ENCODE measurements at regions not wholly inside any gene's neighbourhood (a gene's known extent, or its start where the extent isn't known, plus 50 kb on each side); places are given as distances from the start of the nearest gene placed in this dataset.

GRCh38 chr5:93294199-93294598, 286.8 kb downstream of the NR2F1-AS1 start:
- DNase-seq: no peak
- no peaks in the 10 kb centered on the region for H3K9me3 Mint-ChIP-seq (ENCODE audit: low read depth)
- no peaks in the 10 kb centered on the region for H3K4me1 Mint-ChIP-seq
- intact Hi-C loops (cut with DNase I, micrococcal nuclease): no loop called here
- H3K27me3 Mint-ChIP-seq: no peaks in the 10 kb centered on the region
- H3K27ac Mint-ChIP-seq: no peak overlapping the region
- no peaks in the 10 kb centered on the region for H3K36me3 Mint-ChIP-seq (ENCODE audit: low read depth)
- CTCF ChIA-PET: no interaction called here
- no peak for ATAC-seq
- POLR2A ChIA-PET: no interaction called here
- H3K4me3 Mint-ChIP-seq: no peak overlapping the region

GRCh38 chr5:93289942-93290341, 291.1 kb downstream of the NR2F1-AS1 start:
- Mint-ChIP-seq H3K9me3 (ENCODE audit: low read depth) (peaks cover 7% of the 10 kb centered on the region), H3K36me3 (ENCODE audit: low read depth) (no peaks in the 10 kb centered on the region), H3K27ac (no peak overlapping the region), H3K4me3 (no peak overlapping the region), H3K27me3 (no peaks in the 10 kb centered on the region), H3K4me1 (no peaks in the 10 kb centered on the region)
- CTCF ChIA-PET: no interaction called here
- DNase-seq (no peak), ATAC-seq (no peak)
- intact Hi-C loops (cut with DNase I, micrococcal nuclease): no loop called here
- POLR2A ChIA-PET: no interaction called here

GRCh38 chr5:93285461-93285860, 295.6 kb downstream of the NR2F1-AS1 start:
- Mint-ChIP-seq H3K27me3 (no peaks in the 10 kb centered on the region), H3K27ac (no peak overlapping the region), H3K4me1 (no peaks in the 10 kb centered on the region), H3K9me3 (ENCODE audit: low read depth) (peaks cover 7% of the 10 kb centered on the region), H3K36me3 (ENCODE audit: low read depth) (no peaks in the 10 kb centered on the region), H3K4me3 (no peak overlapping the region)
- no peak for ATAC-seq
- CTCF ChIA-PET: no interaction called here
- intact Hi-C loops (cut with DNase I, micrococcal nuclease): no loop called here
- DNase-seq: no peak
- POLR2A ChIA-PET: no interaction called here

GRCh38 chr5:93281980-93282772, 298.8 kb downstream of the NR2F1-AS1 start:
- Mint-ChIP-seq H3K36me3 (ENCODE audit: low read depth) (no peaks in the 10 kb centered on the region), H3K4me1 (no peaks in the 10 kb centered on the region), H3K4me3 (no peak overlapping the region), H3K27me3 (no peaks in the 10 kb centered on the region), H3K27ac (no peak overlapping the region), H3K9me3 (ENCODE audit: low read depth) (peaks cover 7% of the 10 kb centered on the region)
- ATAC-seq (no peak), DNase-seq (no peak)
- CTCF ChIA-PET: no interaction called here
- POLR2A ChIA-PET: no interaction called here
- intact Hi-C loops (cut with DNase I, micrococcal nuclease): no loop called here

GRCh38 chr5:93280518-93280917, 300.5 kb downstream of the NR2F1-AS1 start:
- no peak for ATAC-seq
- intact Hi-C loops (cut with DNase I, micrococcal nuclease): no loop called here
- no peak for DNase-seq
- POLR2A ChIA-PET: no interaction called here
- Mint-ChIP-seq H3K27ac (no peak overlapping the region), H3K4me3 (no peak overlapping the region), H3K9me3 (ENCODE audit: low read depth) (no peaks in the 10 kb centered on the region), H3K4me1 (no peaks in the 10 kb centered on the region), H3K27me3 (no peaks in the 10 kb centered on the region), H3K36me3 (ENCODE audit: low read depth) (no peaks in the 10 kb centered on the region)
- CTCF ChIA-PET: interaction anchor here (0.6 kb wide), 1 partner anchor 150 kb away, joined by 3 read pairs; no protein-coding TSS in a partner anchor

GRCh38 chr5:93279296-93279963, 301.6 kb downstream of the NR2F1-AS1 start:
- POLR2A ChIA-PET: no interaction called here
- no peaks in the 10 kb centered on the region for H3K9me3 Mint-ChIP-seq (ENCODE audit: low read depth)
- no peak overlapping the region for H3K4me3 Mint-ChIP-seq
- intact Hi-C loops (cut with DNase I, micrococcal nuclease): no loop called here
- H3K27me3 Mint-ChIP-seq: no peaks in the 10 kb centered on the region
- DNase-seq: no peak
- CTCF ChIA-PET: no interaction called here
- H3K36me3 Mint-ChIP-seq (ENCODE audit: low read depth): no peaks in the 10 kb centered on the region
- H3K27ac Mint-ChIP-seq: no peak overlapping the region
- H3K4me1 Mint-ChIP-seq: no peaks in the 10 kb centered on the region
- no peak for ATAC-seq

- POLR2A ChIA-PET: no interaction called here
- ATAC-seq: no peak
- no peaks in the 10 kb centered on the region for H3K4me1 Mint-ChIP-seq
- CTCF ChIA-PET: no interaction called here
- DNase-seq: no peak
- no peak overlapping the region for H3K4me3 Mint-ChIP-seq
- no peak overlapping the region for H3K27ac Mint-ChIP-seq
- H3K36me3 Mint-ChIP-seq (ENCODE audit: low read depth): no peaks in the 10 kb centered on the region
- intact Hi-C loops (cut with DNase I, micrococcal nuclease): no loop called here
- H3K9me3 Mint-ChIP-seq (ENCODE audit: low read depth): no peaks in the 10 kb centered on the region
- no peaks in the 10 kb centered on the region for H3K27me3 Mint-ChIP-seq
Observed at GRCh38 chr5:93278896-93279295, 302.1 kb downstream of the NR2F1-AS1 start.

GRCh38 chr5:93277051-93277450, 304.0 kb downstream of the NR2F1-AS1 start:
- DNase-seq: no peak
- no peak overlapping the region for H3K4me3 Mint-ChIP-seq
- intact Hi-C loops (cut with DNase I, micrococcal nuclease): no loop called here
- no peaks in the 10 kb centered on the region for H3K36me3 Mint-ChIP-seq (ENCODE audit: low read depth)
- no peaks in the 10 kb centered on the region for H3K9me3 Mint-ChIP-seq (ENCODE audit: low read depth)
- POLR2A ChIA-PET: no interaction called here
- CTCF ChIA-PET: no interaction called here
- H3K27me3 Mint-ChIP-seq: no peaks in the 10 kb centered on the region
- no peak overlapping the region for H3K27ac Mint-ChIP-seq
- no peaks in the 10 kb centered on the region for H3K4me1 Mint-ChIP-seq
- no peak for ATAC-seq

GRCh38 chr5:93275376-93275775, 305.6 kb downstream of the NR2F1-AS1 start:
- H3K36me3 Mint-ChIP-seq (ENCODE audit: low read depth): no peaks in the 10 kb centered on the region
- intact Hi-C loops (cut with DNase I, micrococcal nuclease): no loop called here
- POLR2A ChIA-PET: no interaction called here
- no peaks in the 10 kb centered on the region for H3K4me1 Mint-ChIP-seq
- no peak for DNase-seq
- CTCF ChIA-PET: no interaction called here
- H3K27me3 Mint-ChIP-seq: no peaks in the 10 kb centered on the region
- no peak for ATAC-seq
- H3K9me3 Mint-ChIP-seq (ENCODE audit: low read depth): no peaks in the 10 kb centered on the region
- H3K27ac Mint-ChIP-seq: no peak overlapping the region
- no peak overlapping the region for H3K4me3 Mint-ChIP-seq

GRCh38 chr5:93274291-93274690, 306.7 kb downstream of the NR2F1-AS1 start:
- H3K27ac Mint-ChIP-seq: no peak overlapping the region
- intact Hi-C loops (cut with DNase I, micrococcal nuclease): no loop called here
- ChIA-PET CTCF (interaction anchor here (0.6 kb wide), 1 partner anchor 433 kb away, joined by 3 read pairs; no protein-coding TSS in a partner anchor), POLR2A (no interaction called here)
- H3K4me1 Mint-ChIP-seq: no peaks in the 10 kb centered on the region
- DNase-seq (no peak), ATAC-seq (no peak)
- no peaks in the 10 kb centered on the region for H3K36me3 Mint-ChIP-seq (ENCODE audit: low read depth)
- H3K27me3 Mint-ChIP-seq: no peaks in the 10 kb centered on the region
- H3K4me3 Mint-ChIP-seq: no peak overlapping the region
- H3K9me3 Mint-ChIP-seq (ENCODE audit: low read depth): no peaks in the 10 kb centered on the region

- Mint-ChIP-seq H3K9me3 (ENCODE audit: low read depth) (no peaks in the 10 kb centered on the region), H3K36me3 (ENCODE audit: low read depth) (no peaks in the 10 kb centered on the region), H3K4me1 (no peaks in the 10 kb centered on the region), H3K27me3 (no peaks in the 10 kb centered on the region), H3K4me3 (no peak overlapping the region), H3K27ac (no peak overlapping the region)
- ChIA-PET POLR2A (no interaction called here), CTCF (no interaction called here)
- intact Hi-C loops (cut with DNase I, micrococcal nuclease): loop anchor here in 1 of 2 experiments (2.0 kb wide), 1 partner anchor 18 kb away; no protein-coding TSS in a partner anchor
- ATAC-seq (no peak), DNase-seq (no peak)
Observed at GRCh38 chr5:93273176-93273575, 307.8 kb downstream of the NR2F1-AS1 start.

- no peak for DNase-seq
- H3K27me3 Mint-ChIP-seq: no peaks in the 10 kb centered on the region
- no peak for ATAC-seq
- H3K27ac Mint-ChIP-seq: no peak overlapping the region
- no peaks in the 10 kb centered on the region for H3K36me3 Mint-ChIP-seq (ENCODE audit: low read depth)
- POLR2A ChIA-PET: no interaction called here
- intact Hi-C loops (cut with DNase I, micrococcal nuclease): loop anchor here in 1 of 2 experiments (2.0 kb wide), 1 partner anchor 17 kb away; no protein-coding TSS in a partner anchor
- H3K4me1 Mint-ChIP-seq: no peaks in the 10 kb centered on the region
- H3K4me3 Mint-ChIP-seq: no peak overlapping the region
- CTCF ChIA-PET: no interaction called here
- no peaks in the 10 kb centered on the region for H3K9me3 Mint-ChIP-seq (ENCODE audit: low read depth)
Observed at GRCh38 chr5:93272108-93272507, 308.9 kb downstream of the NR2F1-AS1 start.

All from activated CD4-positive, alpha-beta T cell treated with anti-CD3 and anti-CD28 coated beads for 36 hours (primary cell).